HG02884 (cell line): ENCODE measurements at regions not wholly inside any gene's neighbourhood (a gene's known extent, or its start where the extent isn't known, plus 50 kb on each side); places are given as distances from the start of the nearest gene placed in this dataset.

Experiments
- ATAC-seq: cut with Tn5 transposase; IDR thresholded peaks from one replicate; pipeline ENCODE4 v1.9.1; 2021; ENCODE audit warnings: mild to moderate bottlenecking, moderate library complexity; ENCODE audit not compliant: unreplicated experiment

- ATAC-seq = no peak
Measured at GRCh38 chr14:35989736-35990135, 163.6 kb downstream of the BRMS1L start.

DNA sequence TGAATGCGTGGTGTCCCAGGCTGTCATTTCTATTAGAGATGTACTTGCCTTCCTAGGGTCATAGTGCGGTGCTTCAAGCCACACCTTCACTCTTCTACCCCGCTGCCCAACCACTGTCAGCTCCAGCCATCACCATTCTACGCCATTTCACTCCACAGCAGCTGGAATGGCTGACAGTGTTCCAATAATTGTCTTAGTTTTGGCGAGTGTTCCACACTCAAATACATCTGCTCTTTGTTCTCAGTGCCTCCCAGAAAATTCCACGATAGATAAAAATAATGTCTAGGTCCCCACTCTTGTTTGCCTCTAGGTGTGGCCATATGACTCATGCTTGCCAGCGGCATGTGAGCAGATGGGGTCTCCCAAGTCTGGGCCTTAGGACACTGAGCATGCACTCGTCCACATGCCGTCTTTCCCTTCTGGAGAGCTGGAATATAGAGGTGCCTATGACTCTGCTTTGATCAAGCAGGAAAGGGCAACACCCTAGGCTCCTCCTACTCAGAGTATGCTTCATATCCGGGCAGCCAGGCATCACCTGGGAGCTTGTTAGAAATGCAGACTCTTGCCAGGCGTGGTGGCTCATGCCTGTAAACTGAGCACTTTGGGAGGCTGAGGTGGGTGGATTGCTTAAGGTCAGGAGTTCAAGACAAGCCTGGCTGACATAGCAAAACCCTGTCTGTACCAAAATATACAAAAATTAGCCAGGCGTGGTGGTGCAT, 163.0 kb downstream of the BRMS1L start:
- ATAC-seq = no peak

DNA sequence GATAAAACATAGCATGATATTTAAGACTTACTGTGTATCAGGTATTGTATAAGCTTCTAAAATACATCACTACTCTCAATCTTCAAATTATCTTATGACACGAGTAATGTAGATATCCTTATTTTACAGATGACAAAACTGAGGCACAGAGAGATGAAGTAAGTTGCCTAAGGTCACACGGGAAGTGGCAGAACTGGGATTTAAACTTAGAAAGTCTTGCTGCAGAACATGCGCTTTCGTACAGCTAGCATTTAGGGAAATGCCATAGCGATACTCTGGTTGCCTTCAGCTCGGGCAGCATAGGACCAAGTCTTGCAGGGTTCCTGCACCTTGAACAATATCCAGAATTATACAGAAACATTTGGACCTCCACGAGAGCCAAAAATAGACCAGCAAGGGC, 162.4 kb downstream of the BRMS1L start:
- ATAC-seq = no peak

DNA sequence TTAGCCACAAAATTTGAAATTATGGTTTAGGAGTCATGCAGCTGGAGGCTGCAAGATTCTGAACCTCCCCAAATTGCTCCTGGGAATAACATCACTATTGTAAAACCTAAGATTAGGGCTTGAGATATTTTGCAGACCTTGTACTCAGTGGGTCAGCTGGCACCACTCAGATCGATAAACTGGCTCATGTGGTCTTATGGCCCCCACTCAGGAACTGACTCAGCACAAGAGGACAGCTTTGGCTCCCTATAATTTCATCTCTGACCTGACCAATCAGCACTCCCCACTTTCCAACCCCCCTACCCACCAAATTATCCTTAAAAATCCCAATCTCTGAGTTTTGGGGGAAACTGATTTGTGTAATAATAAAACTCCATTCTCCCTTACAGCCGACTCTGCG, 161.6 kb downstream of the BRMS1L start:
- no peak for ATAC-seq

DNA sequence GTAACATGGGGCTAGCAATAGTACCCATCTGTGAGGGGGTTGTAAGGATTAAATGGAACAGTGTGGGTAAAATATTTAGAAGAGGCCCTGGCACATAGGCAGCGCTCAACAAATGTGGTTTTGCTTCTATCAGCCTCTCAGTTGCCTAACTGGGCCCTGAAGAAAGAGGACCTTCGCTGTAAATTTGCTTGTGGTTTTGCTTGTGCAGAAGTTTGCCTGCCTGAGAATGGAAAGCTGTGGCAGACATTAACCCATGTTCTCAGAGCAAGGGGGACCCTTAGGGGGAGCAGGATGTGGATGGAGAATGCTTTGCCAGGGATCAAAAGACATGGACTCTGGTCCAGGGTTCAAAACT, 160.1 kb downstream of the BRMS1L start:
- ATAC-seq = peak; percentile 64

DNA sequence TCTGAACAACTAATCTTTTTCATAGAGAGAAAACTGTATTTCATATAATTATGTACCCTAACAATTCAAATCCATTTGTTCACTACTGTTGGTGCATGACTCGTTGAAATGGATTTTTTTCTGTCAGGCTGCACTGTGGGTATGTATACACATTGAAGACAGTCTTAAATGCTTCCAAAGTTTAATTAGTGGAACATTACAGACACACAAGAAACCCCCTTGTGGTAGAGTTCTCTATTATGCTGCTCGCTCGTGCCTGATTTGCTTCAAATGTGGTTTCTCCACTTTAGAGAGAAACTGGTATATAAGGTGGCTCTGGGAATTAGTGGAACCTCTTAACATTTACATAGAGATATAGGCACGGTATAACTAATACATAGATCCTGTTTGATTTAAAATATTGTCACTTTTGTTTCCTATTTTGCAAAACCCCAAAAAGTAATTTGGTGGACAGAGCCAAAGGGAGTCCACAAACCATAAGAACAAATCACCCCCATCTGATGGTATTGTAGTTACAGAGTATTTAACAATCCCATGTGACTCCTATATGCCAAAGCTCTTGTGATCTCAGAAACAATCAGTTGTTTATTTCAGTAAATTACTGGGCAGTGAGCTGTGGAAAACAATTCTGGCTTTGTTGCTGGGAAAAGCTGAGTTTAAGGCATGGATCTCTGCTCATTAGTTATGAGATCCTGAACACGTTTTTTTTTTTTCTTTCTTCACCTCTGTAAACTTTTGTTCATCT, 159.5 kb downstream of the BRMS1L start:
- ATAC-seq = peak; percentile 45

DNA sequence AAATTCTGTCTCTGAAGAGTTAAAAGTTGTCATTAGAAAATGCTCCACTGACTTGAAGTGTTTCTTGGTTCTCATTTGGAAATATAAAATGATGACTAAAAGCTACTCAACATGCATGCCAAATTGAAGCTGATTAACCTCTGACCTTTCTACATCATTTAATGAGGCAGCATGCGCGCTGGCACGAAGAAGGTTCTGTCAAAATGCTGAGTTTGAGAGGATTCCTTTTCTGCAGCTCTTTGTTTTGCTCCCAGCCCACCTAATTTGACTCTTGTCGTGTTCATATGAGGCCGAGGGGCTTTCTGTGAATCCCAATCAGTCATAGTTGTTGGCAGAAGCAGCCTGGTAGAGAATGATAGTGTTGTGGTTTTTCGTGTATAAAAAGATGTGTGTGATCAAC, 153.4 kb downstream of the BRMS1L start:
- no peak for ATAC-seq

DNA sequence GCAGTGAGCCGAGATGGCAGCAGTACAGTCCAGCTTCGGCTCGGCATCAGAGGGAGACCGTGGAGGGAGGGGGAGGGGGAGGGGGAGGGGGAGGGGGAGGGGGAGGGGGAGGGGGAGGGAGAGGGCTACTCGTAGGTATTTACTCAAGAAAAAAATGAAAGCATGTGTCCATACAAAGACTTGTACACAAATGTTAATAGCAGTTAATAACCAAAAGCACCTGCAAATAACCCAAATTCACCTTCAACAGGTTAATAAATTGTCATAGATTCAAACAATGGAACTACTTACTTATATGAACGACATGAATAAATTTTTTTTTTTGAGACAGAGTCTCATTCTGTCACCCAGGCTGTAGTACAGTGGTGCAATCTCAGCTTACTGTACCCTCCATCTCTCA, 152.4 kb downstream of the BRMS1L start:
- ATAC-seq = no peak

GRCh38 chr14:35975814-35976213, 149.7 kb downstream of the BRMS1L start:
- no peak for ATAC-seq

GRCh38 chr14:35973770-35974169, 147.6 kb downstream of the BRMS1L start:
- ATAC-seq = no peak

DNA sequence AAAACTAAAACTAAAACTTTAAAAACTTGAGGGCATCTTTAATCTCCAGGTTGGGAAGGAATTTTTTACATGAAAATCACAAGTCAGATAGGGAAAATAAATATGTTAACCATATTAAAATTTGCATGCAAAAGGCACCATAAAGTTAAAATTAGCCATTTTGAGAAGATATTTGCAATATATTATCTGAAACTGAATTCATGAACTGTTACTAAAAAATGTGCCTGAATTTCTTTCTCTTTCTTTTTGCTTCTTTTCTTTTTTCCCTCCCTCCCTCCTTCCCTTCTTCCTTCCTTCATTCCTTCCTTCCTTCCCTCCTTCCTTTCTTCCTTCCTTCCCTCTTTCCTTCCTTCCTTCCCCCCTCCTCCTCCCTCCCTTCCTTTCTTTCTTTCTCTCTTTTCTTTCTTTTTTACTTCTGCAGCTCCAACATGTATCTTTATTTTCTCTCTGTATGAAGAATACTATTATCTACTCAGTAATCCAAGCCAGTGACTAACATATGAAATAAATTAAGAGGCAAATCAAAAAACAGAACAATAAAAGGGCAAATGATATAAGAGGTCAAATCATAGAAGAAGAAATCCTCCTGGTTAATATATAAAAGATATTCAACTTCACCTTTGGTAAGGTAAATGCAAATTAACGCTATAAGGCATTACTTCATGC, 146.0 kb downstream of the BRMS1L start:
- ATAC-seq = no peak

- ATAC-seq = no peak
Measured at GRCh38 chr14:35969310-35969709, 143.2 kb downstream of the BRMS1L start.

- ATAC-seq = no peak
Measured at GRCh38 chr14:35965400-35965799, 139.3 kb downstream of the BRMS1L start.

GRCh38 chr14:35964697-35965286, 138.7 kb downstream of the BRMS1L start:
- no peak for ATAC-seq

- ATAC-seq = peak; percentile 72
Measured at GRCh38 chr14:35963209-35963608, 137.1 kb downstream of the BRMS1L start.

DNA sequence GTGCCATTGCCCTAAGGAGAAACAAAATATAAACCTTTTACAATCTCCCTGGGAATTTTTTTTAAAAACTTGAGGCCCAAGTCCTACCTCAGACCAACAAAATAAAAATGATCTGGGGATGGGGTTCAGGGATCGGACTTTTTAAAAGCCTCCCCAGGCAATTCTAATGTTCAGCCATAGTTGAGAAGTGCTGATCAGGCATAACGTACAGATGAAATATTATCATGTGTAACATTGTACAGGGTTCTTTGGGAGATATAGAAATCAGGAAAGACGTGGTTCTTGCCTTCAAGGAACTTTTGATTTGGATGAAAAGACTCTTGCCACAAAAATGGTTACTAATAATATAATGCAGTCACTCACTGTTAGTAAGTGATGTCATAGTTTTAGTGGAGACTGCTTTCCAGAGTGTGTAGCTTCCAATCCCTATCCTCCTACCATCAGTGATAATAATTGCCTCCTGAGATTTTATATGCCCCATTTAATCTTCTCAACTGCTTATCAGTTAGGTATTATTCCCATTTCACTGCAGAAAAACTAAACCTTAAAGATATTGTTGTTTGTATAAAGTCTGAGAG, 135.6 kb downstream of the BRMS1L start:
- ATAC-seq = no peak

DNA sequence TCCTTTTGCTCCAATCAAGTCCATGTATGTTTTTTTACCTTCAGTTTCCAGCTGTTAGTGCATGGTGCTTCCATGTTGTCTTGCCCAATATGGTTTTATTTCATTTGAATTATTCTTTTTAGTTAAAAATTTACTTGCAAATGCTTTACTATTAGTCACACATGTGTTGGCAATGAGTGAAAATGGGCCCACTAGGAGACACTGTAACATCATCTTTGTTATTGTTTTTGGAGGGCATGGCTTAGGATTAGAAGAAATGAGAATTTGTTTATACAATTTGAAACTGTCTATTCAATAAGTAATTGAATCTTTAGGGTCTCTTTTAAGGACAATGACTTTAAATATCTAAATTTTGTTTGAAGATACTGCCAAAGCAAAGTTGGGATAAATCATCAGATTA, 133.7 kb downstream of the BRMS1L start:
- no peak for ATAC-seq

DNA sequence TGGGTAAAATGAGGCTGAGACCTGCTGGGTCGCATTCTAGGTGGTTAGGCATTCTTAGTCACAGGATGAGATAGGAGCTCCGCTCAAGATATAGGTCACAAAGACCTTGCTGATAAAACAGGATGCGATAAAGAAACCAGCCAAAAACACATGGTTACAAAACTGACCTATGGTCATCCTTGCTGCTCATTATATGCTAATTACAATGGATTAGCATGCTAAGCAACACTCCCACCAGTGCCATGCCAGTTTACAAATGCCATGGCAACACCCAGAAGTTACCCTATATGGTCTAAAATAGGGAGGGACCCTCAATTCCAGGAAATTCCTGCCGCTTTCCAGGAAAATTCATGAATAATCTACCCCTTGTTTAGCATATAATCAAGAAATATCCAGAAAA, 132.4 kb downstream of the BRMS1L start:
- no peak for ATAC-seq

- no peak for ATAC-seq
Measured at GRCh38 chr14:35956376-35957085, 130.4 kb downstream of the BRMS1L start.

GRCh38 chr14:35952584-35952983, 126.4 kb downstream of the BRMS1L start:
- no peak for ATAC-seq
